ENCODE measurements at regions not wholly inside any gene's neighbourhood (a gene's known extent, or its start where the extent isn't known, plus 50 kb on each side); places are given as distances from the start of the nearest gene placed in this dataset.

DNA sequence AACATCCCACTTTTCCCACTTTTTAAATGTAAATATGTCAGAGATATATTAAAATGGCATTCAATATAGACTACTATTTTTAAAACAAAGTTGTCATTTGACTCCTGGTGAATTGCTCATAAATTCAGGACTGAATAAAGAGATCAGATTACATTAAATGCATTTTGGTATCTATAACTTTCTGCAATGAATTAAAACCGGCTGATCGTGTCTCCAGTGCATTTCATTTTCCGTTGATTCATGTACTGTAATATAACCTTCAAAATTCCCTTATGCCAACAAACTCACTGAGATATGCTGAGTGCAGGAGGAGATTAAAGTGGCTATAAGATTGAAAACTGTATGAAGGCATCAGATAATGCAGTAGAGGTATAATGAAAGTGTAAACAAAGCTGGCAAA lies 361.1 kb upstream of the CDIN1 start:
- TF ChIP-seq, protein P1, sequence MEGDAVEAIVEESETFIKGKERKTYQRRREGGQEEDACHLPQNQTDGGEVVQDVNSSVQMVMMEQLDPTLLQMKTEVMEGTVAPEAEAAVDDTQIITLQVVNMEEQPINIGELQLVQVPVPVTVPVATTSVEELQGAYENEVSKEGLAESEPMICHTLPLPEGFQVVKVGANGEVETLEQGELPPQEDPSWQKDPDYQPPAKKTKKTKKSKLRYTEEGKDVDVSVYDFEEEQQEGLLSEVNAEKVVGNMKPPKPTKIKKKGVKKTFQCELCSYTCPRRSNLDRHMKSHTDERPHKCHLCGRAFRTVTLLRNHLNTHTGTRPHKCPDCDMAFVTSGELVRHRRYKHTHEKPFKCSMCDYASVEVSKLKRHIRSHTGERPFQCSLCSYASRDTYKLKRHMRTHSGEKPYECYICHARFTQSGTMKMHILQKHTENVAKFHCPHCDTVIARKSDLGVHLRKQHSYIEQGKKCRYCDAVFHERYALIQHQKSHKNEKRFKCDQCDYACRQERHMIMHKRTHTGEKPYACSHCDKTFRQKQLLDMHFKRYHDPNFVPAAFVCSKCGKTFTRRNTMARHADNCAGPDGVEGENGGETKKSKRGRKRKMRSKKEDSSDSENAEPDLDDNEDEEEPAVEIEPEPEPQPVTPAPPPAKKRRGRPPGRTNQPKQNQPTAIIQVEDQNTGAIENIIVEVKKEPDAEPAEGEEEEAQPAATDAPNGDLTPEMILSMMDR (IDR thresholded peaks at IDR 0.05 in 2 of 3, conservative IDR thresholded peaks at IDR 0.05 in 1 of 3; ENCODE audit: borderline replicate concordance in 1 of 3, insufficient read depth in 1 of 3, low read depth in 2 of 3, low read length in 2 of 3): no peak
- TF ChIP-seq RAD21 (IDR thresholded peaks at IDR 0.05; ENCODE audit: low read depth): no peak
- no peak for TF ChIP-seq EZH2 (IDR thresholded peaks at IDR 0.05)
- TF ChIP-seq SRF (IDR thresholded peaks at IDR 0.05; ENCODE audit: low read depth): no peak
- no peak for TF ChIP-seq JUND (IDR thresholded peaks at IDR 0.05)
- no peak for TF ChIP-seq SIN3A (IDR thresholded peaks at IDR 0.05; ENCODE audit: low read depth)
- TF ChIP-seq, protein P2, sequence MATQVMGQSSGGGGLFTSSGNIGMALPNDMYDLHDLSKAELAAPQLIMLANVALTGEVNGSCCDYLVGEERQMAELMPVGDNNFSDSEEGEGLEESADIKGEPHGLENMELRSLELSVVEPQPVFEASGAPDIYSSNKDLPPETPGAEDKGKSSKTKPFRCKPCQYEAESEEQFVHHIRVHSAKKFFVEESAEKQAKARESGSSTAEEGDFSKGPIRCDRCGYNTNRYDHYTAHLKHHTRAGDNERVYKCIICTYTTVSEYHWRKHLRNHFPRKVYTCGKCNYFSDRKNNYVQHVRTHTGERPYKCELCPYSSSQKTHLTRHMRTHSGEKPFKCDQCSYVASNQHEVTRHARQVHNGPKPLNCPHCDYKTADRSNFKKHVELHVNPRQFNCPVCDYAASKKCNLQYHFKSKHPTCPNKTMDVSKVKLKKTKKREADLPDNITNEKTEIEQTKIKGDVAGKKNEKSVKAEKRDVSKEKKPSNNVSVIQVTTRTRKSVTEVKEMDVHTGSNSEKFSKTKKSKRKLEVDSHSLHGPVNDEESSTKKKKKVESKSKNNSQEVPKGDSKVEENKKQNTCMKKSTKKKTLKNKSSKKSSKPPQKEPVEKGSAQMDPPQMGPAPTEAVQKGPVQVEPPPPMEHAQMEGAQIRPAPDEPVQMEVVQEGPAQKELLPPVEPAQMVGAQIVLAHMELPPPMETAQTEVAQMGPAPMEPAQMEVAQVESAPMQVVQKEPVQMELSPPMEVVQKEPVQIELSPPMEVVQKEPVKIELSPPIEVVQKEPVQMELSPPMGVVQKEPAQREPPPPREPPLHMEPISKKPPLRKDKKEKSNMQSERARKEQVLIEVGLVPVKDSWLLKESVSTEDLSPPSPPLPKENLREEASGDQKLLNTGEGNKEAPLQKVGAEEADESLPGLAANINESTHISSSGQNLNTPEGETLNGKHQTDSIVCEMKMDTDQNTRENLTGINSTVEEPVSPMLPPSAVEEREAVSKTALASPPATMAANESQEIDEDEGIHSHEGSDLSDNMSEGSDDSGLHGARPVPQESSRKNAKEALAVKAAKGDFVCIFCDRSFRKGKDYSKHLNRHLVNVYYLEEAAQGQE (IDR thresholded peaks at IDR 0.05; ENCODE audit: low read depth): no peak
- TF ChIP-seq POLR2A (IDR thresholded peaks at IDR 0.05; ENCODE audit: borderline replicate concordance, extremely low read depth, insufficient read depth, insufficient read length): no peak
- TF ChIP-seq, protein P3, sequence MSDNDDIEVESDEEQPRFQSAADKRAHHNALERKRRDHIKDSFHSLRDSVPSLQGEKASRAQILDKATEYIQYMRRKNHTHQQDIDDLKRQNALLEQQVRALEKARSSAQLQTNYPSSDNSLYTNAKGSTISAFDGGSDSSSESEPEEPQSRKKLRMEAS (IDR thresholded peaks at IDR 0.05): no peak

Measured in HCT116 (cell line).